ENCODE measurements at regions not wholly inside any gene's neighbourhood (a gene's known extent, or its start where the extent isn't known, plus 50 kb on each side); places are given as distances from the start of the nearest gene placed in this dataset.
A peak's percentile ranks its signal among the peaks of the same experiment; 100 is the strongest.

GRCh38 chr2:11097038-11097720 is 58.1 kb upstream of the SLC66A3 start:
- H3K4me1 ChIP-seq (replicated peaks; ENCODE audit: insufficient read depth): peaks cover 15% of the 10 kb centered on the region
- no peak overlapping the region for H3K4me3 ChIP-seq
- no peaks in the 10 kb centered on the region for H3K79me2 ChIP-seq (ENCODE audit: low read depth)
- no peak overlapping the region for H2AFZ ChIP-seq
- CTCF ChIA-PET: no interaction called here
- H3K4me2 ChIP-seq: no peak overlapping the region
- POLR2A ChIA-PET (ENCODE audit: unreplicated experiment): no interaction called here
- peak in 1 of 2 experiments; percentile 70 for DNase-seq
- intact Hi-C loops (cut with micrococcal nuclease; ENCODE audit: unreplicated experiment): no loop called here
- H3K9me3 ChIP-seq (ENCODE audit: insufficient read depth, low read depth): no peaks in the 10 kb centered on the region
- H4K20me1 ChIP-seq (ENCODE audit: insufficient read depth): no peaks in the 10 kb centered on the region
- BruUV-seq (replicated peaks): no TSS peak
- TF ChIP-seq EZH2 (IDR thresholded peaks at IDR 0.05; ENCODE audit: low read depth): no peak
- no peak for TF ChIP-seq CTCF (conservative IDR thresholded peaks at IDR 0.05)
- no peaks in the 10 kb centered on the region for H3K36me3 ChIP-seq (ENCODE audit: low read depth)
- 0 out of 2 replicates have a peak overlapping the region, but pooled peaks have one; percentile 11 for H3K27ac ChIP-seq
- H3K9me2 ChIP-seq (ENCODE audit: insufficient read depth): no peaks in the 10 kb centered on the region
- peaks cover 10% of the 10 kb centered on the region; the same call in 1 of the 2 replicates for H3F3A ChIP-seq (ENCODE audit: insufficient read depth, low read depth)
- no peaks in the 10 kb centered on the region for H3K27me3 ChIP-seq (ENCODE audit: insufficient read depth, low read depth)

- Histone ChIP-seq H3F3A (ENCODE audit: insufficient read depth, low read depth) (peaks cover 10% of the 10 kb centered on the region; the same call in 1 of the 2 replicates), H3K79me2 (ENCODE audit: low read depth) (no peaks in the 10 kb centered on the region), H3K4me1 (replicated peaks; ENCODE audit: insufficient read depth) (peaks cover 15% of the 10 kb centered on the region), H3K27me3 (ENCODE audit: insufficient read depth, low read depth) (no peaks in the 10 kb centered on the region), H4K20me1 (ENCODE audit: insufficient read depth) (no peaks in the 10 kb centered on the region), H3K27ac (0 out of 2 replicates have a peak overlapping the region, but pooled peaks have one; percentile 11), H3K4me3 (no peak overlapping the region), H3K36me3 (ENCODE audit: low read depth) (no peaks in the 10 kb centered on the region), H2AFZ (no peak overlapping the region), H3K9me3 (ENCODE audit: insufficient read depth, low read depth) (no peaks in the 10 kb centered on the region), H3K4me2 (no peak overlapping the region), H3K9me2 (ENCODE audit: insufficient read depth) (no peaks in the 10 kb centered on the region)
- ChIA-PET CTCF (no interaction called here), POLR2A (ENCODE audit: unreplicated experiment) (no interaction called here)
- BruUV-seq (replicated peaks): no TSS peak
- DNase-seq: no peak
- TF ChIP-seq CTCF (conservative IDR thresholded peaks at IDR 0.05) (no peak), EZH2 (IDR thresholded peaks at IDR 0.05; ENCODE audit: low read depth) (no peak)
- intact Hi-C loops (cut with micrococcal nuclease; ENCODE audit: unreplicated experiment): no loop called here
These were observed 57.3 kb upstream of the SLC66A3 start for GRCh38 chr2:11097854-11098387.

DNA sequence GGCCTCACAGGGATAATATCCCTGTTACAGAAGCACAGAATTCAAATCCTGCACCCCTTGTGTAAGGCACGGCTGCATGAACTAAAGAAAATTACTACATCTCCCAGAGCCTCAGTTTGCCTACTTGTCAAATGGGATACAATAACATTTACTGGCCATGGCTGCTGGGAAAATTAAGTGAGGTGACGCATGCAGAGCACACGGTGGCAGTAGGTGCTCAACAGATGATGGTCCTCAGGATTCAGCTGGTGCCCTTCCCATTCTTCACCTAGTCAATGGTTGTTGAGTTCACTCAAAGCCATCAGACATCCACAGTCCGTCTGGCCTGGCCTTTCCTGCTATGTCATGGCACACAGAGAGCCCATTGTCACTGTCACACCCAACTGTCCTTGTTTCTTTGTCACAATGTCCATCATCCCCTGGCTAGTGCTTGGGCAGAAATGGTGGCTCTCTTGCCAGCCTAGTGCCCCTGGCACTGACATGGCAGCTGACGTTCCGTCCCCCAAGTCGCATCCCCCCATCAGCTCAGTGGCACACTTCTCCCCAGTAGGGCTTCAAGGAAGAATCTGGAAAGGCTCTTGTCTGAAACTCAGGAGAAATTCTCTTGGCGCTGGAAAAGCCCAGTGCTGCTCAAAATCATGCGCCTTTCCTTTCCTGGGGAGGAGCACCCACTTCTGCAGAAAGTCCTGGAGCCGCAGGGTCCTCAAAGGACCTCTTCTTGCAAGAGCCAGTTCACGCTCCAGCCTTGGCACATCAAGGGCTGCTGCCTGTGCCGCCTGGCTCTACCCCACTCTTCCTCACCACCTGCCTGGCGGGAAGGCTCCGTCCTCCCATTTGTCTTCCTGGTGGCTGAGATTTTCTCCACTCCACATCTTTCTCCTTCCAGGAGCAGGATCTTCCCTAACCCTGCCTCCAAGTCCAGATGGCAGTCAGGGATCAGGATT is 55.9 kb upstream of the SLC66A3 start:
- CTCF ChIA-PET: no interaction called here
- no peak overlapping the region for H3K4me3 ChIP-seq
- no peak for DNase-seq

More for the DNA sequence above, 55.9 kb upstream of the SLC66A3 start:
- TF ChIP-seq EZH2 (IDR thresholded peaks at IDR 0.05; ENCODE audit: low read depth) (no peak), CTCF (conservative IDR thresholded peaks at IDR 0.05) (no peak)
- Histone ChIP-seq H3F3A (ENCODE audit: insufficient read depth, low read depth) (peaks cover 10% of the 10 kb centered on the region; the same call in 1 of the 2 replicates), H3K27me3 (ENCODE audit: insufficient read depth, low read depth) (no peaks in the 10 kb centered on the region), H3K27ac (no peak overlapping the region), H3K36me3 (ENCODE audit: low read depth) (no peaks in the 10 kb centered on the region), H3K79me2 (ENCODE audit: low read depth) (no peaks in the 10 kb centered on the region), H3K4me1 (replicated peaks; ENCODE audit: insufficient read depth) (peaks cover 15% of the 10 kb centered on the region), H3K4me2 (no peak overlapping the region), H3K9me2 (ENCODE audit: insufficient read depth) (no peaks in the 10 kb centered on the region), H4K20me1 (ENCODE audit: insufficient read depth) (no peaks in the 10 kb centered on the region), H2AFZ (no peak overlapping the region), H3K9me3 (ENCODE audit: insufficient read depth, low read depth) (no peaks in the 10 kb centered on the region)
- no TSS peak for BruUV-seq (replicated peaks)
- intact Hi-C loops (cut with micrococcal nuclease; ENCODE audit: unreplicated experiment): no loop called here
- POLR2A ChIA-PET (ENCODE audit: unreplicated experiment): no interaction called here
